Stimulated activated naive CD8-positive, alpha-beta T cell treated with anti-CD3 and anti-CD28 coated beads, Interleukin-15, amount 100 ng/mL, for 72 hours (primary cell): ENCODE measurements at regions not wholly inside any gene's neighbourhood (a gene's known extent, or its start where the extent isn't known, plus 50 kb on each side); places are given as distances from the start of the nearest gene placed in this dataset.
"Not testable (repeated sequence)": the region's sequence is repeated elsewhere in the genome, so short reads cannot be mapped to it uniquely, and the experiment has no call there.

Source experiments
- ATAC-seq: fragments of 150-1000 bp; cut with Tn5 transposase; 2 replicates; pipeline ENCODE4 v1.10.0; 2021; ENCODE audit warnings: mild to moderate bottlenecking, moderate library complexity
- DNase-seq, 2 donors: peaks; one replicate each; pipeline ENCODE4 v3.0.0; 2021 to 2022
- H3K27ac Mint-ChIP-seq, 2 donors: one replicate each; pipeline ENCODE4 v1.8.0; 2022; ENCODE audit warnings: mild to moderate bottlenecking in 2 of 2, mixed read lengths in 2 of 2, moderate library complexity in 2 of 2
- H3K27me3 Mint-ChIP-seq: one replicate; pipeline ENCODE4 v1.8.0; 2022; ENCODE audit warnings: mixed read lengths
- H3K4me1 Mint-ChIP-seq: one replicate; pipeline ENCODE4 v1.8.0; 2022; ENCODE audit warnings: mild to moderate bottlenecking, mixed read lengths
- H3K4me3 Mint-ChIP-seq, 2 donors: one replicate each; pipeline ENCODE4 v1.8.0; 2022; ENCODE audit warnings: mild to moderate bottlenecking in 2 of 2, mixed read lengths in 2 of 2, moderate library complexity in 1 of 2
- H3K9me3 Mint-ChIP-seq, 2 donors: one replicate each; pipeline ENCODE4 v1.8.0; 2022; ENCODE audit warnings: mixed read lengths in 2 of 2

- not testable (repeated sequence) for ATAC-seq, H3K27ac Mint-ChIP-seq, DNase-seq, H3K9me3 Mint-ChIP-seq, H3K4me1 Mint-ChIP-seq, H3K27me3 Mint-ChIP-seq, H3K4me3 Mint-ChIP-seq
Measured at GRCh38 chr21:9747870-9748269, 773.5 kb upstream of the TPTE start.

- H3K4me3 Mint-ChIP-seq, DNase-seq, H3K9me3 Mint-ChIP-seq, H3K27ac Mint-ChIP-seq, H3K27me3 Mint-ChIP-seq, ATAC-seq, H3K4me1 Mint-ChIP-seq: not testable (repeated sequence)
Measured at GRCh38 chr21:9748451-9748850, 772.9 kb upstream of the TPTE start.

- ATAC-seq, H3K27ac Mint-ChIP-seq, H3K4me3 Mint-ChIP-seq, H3K4me1 Mint-ChIP-seq, H3K27me3 Mint-ChIP-seq, DNase-seq, H3K9me3 Mint-ChIP-seq: not testable (repeated sequence)
Measured at GRCh38 chr21:9749741-9750230, 771.6 kb upstream of the TPTE start.

- Mint-ChIP-seq H3K27me3 (no peaks in the 10 kb centered on the region), H3K4me1 (no peaks in the 10 kb centered on the region), H3K4me3 (no peak overlapping the region), H3K9me3 (no peaks in the 10 kb centered on the region), H3K27ac (no peak overlapping the region)
- ATAC-seq (no peak), DNase-seq (no peak)
Measured at GRCh38 chr21:9750341-9751086, 770.9 kb upstream of the TPTE start.

GRCh38 chr21:9751087-9751585 lies 770.2 kb upstream of the TPTE start:
- ATAC-seq, H3K4me1 Mint-ChIP-seq, H3K4me3 Mint-ChIP-seq, H3K27me3 Mint-ChIP-seq, H3K27ac Mint-ChIP-seq, DNase-seq, H3K9me3 Mint-ChIP-seq: not testable (repeated sequence)

GRCh38 chr21:9752028-9752427 lies 769.4 kb upstream of the TPTE start:
- not testable (repeated sequence) for DNase-seq, H3K4me1 Mint-ChIP-seq, ATAC-seq, H3K27ac Mint-ChIP-seq, H3K9me3 Mint-ChIP-seq, H3K27me3 Mint-ChIP-seq, H3K4me3 Mint-ChIP-seq

- H3K27me3 Mint-ChIP-seq, H3K4me3 Mint-ChIP-seq, H3K27ac Mint-ChIP-seq, H3K9me3 Mint-ChIP-seq, ATAC-seq, H3K4me1 Mint-ChIP-seq, DNase-seq: not testable (repeated sequence)
Measured at GRCh38 chr21:9753441-9753840, 767.9 kb upstream of the TPTE start.

GRCh38 chr21:9753943-9754342 lies 767.4 kb upstream of the TPTE start:
- no peak for DNase-seq
- Mint-ChIP-seq H3K27me3 (no peaks in the 10 kb centered on the region), H3K4me3 (no peak overlapping the region), H3K4me1 (no peaks in the 10 kb centered on the region), H3K9me3 (no peaks in the 10 kb centered on the region), H3K27ac (no peak overlapping the region)
- ATAC-seq = no peak

- H3K27me3 Mint-ChIP-seq, H3K4me3 Mint-ChIP-seq, DNase-seq, H3K4me1 Mint-ChIP-seq, H3K27ac Mint-ChIP-seq, H3K9me3 Mint-ChIP-seq, ATAC-seq: not testable (repeated sequence)
Measured at GRCh38 chr21:9754434-9754833, 766.9 kb upstream of the TPTE start.

- DNase-seq = no peak
- no peak overlapping the region for H3K4me3 Mint-ChIP-seq
- no peak for ATAC-seq
- no peaks in the 10 kb centered on the region for H3K27me3 Mint-ChIP-seq
- no peaks in the 10 kb centered on the region for H3K9me3 Mint-ChIP-seq
- no peaks in the 10 kb centered on the region for H3K4me1 Mint-ChIP-seq
- H3K27ac Mint-ChIP-seq = no peak overlapping the region
Measured at GRCh38 chr21:9755611-9756010, 765.8 kb upstream of the TPTE start.

GRCh38 chr21:9756677-9757076 lies 764.7 kb upstream of the TPTE start:
- no peak for ATAC-seq
- Mint-ChIP-seq H3K9me3 (no peaks in the 10 kb centered on the region), H3K4me1 (no peaks in the 10 kb centered on the region), H3K27me3 (no peaks in the 10 kb centered on the region), H3K4me3 (no peak overlapping the region), H3K27ac (no peak overlapping the region)
- no peak for DNase-seq

GRCh38 chr21:9757118-9757517 lies 764.3 kb upstream of the TPTE start:
- DNase-seq, H3K4me3 Mint-ChIP-seq, ATAC-seq, H3K9me3 Mint-ChIP-seq, H3K27ac Mint-ChIP-seq, H3K4me1 Mint-ChIP-seq, H3K27me3 Mint-ChIP-seq: not testable (repeated sequence)

GRCh38 chr21:9757572-9757971 lies 763.8 kb upstream of the TPTE start:
- H3K27ac Mint-ChIP-seq, H3K27me3 Mint-ChIP-seq, DNase-seq, H3K9me3 Mint-ChIP-seq, H3K4me3 Mint-ChIP-seq, ATAC-seq, H3K4me1 Mint-ChIP-seq: not testable (repeated sequence)

- no peak for DNase-seq
- H3K4me3 Mint-ChIP-seq = no peak overlapping the region
- no peaks in the 10 kb centered on the region for H3K27me3 Mint-ChIP-seq
- no peaks in the 10 kb centered on the region for H3K9me3 Mint-ChIP-seq
- no peak overlapping the region for H3K27ac Mint-ChIP-seq
- no peaks in the 10 kb centered on the region for H3K4me1 Mint-ChIP-seq
- ATAC-seq = no peak
Measured at GRCh38 chr21:9758141-9758540, 763.2 kb upstream of the TPTE start.

- Mint-ChIP-seq H3K4me1 (no peaks in the 10 kb centered on the region), H3K27ac (no peak overlapping the region), H3K9me3 (no peaks in the 10 kb centered on the region), H3K4me3 (no peak overlapping the region), H3K27me3 (no peaks in the 10 kb centered on the region)
- no peak for ATAC-seq
- no peak for DNase-seq
Measured at GRCh38 chr21:9758888-9759287, 762.5 kb upstream of the TPTE start.

- DNase-seq (no peak), ATAC-seq (no peak)
- Mint-ChIP-seq H3K9me3 (no peaks in the 10 kb centered on the region), H3K4me3 (no peak overlapping the region), H3K27me3 (no peaks in the 10 kb centered on the region), H3K27ac (no peak overlapping the region), H3K4me1 (no peaks in the 10 kb centered on the region)
Measured at GRCh38 chr21:9759972-9760371, 761.4 kb upstream of the TPTE start.
